ENCODE measurements at regions not wholly inside any gene's neighbourhood (a gene's known extent, or its start where the extent isn't known, plus 50 kb on each side); places are given as distances from the start of the nearest gene placed in this dataset.

DNA sequence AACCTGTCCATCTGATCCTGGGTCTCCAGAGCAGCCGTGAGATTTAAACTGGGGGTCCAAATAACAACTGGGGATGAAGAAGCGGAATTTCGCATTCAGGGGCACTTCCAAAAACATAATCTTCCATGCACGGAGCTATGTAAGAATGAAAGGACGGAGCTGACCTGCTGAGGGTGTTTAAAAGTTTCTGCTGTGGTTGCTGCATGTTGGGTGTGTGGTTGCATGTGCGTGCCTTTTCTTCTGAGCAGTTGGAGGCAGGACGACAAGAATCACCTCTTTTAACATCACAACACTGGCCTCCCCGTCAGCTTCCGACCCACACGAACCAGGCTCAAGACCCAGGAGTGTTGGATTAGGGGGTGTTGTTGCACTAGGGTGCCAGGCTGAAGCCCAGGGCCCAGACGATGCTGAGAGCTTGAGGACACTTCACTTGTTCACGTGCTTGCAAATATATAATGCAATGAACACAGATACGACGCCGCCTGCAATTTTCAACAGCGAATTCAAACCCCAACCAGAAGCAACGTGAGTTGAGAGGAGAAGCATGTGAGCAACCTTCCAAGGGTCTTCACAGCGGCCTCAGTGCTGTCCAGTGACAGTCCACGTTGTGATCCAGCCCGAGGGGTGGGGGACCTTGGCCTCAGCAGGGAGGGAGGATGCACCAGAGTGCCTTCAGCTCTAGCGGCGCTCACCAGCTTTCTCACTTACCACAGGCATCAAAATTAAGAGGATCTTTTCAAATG is 76.0 kb upstream of the SALL3 start:
- in situ Hi-C loops (cut with HindIII; ENCODE audit: low sequenced_read_pairs) = no loop called here
- no peak for TF ChIP-seq CTCF (IDR thresholded peaks at IDR 0.05; ENCODE audit: low read depth, low read length)
- DNase-seq (ENCODE audit: low read depth, low spot score) = no peak
- H3K4me3 ChIP-seq (ENCODE audit: low read depth, low read length) = no peak overlapping the region

DNA sequence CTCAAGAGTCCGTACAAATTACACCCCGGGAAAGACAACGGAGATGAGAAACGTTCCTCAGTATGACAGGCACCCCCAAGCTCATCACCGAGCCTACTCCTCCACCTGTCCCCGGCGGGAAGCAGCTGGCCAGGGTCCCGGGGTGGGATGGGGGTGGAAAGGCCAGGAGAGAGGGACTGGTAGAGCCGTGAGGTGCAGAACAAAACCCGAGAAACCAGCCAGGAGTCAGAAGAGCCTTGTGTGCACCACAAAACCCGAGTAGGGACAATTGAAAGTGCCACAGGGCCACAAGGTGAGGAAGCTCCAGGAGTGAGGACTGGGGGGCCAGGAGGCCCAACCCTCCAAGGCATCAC is 75.5 kb upstream of the SALL3 start:
- DNase-seq (ENCODE audit: low read depth, low spot score) = no peak
- TF ChIP-seq CTCF (IDR thresholded peaks at IDR 0.05; ENCODE audit: low read depth, low read length) = no peak
- in situ Hi-C loops (cut with HindIII; ENCODE audit: low sequenced_read_pairs) = no loop called here
- H3K4me3 ChIP-seq (ENCODE audit: low read depth, low read length) = no peak overlapping the region

GRCh38 chr18:78905334-78905733 is 74.3 kb upstream of the SALL3 start:
- no peak for DNase-seq (ENCODE audit: low read depth, low spot score)
- in situ Hi-C loops (cut with HindIII; ENCODE audit: low sequenced_read_pairs) = no loop called here
- TF ChIP-seq CTCF (IDR thresholded peaks at IDR 0.05; ENCODE audit: low read depth, low read length) = no peak
- H3K4me3 ChIP-seq (ENCODE audit: low read depth, low read length) = no peak overlapping the region

GRCh38 chr18:78906066-78906465 is 73.6 kb upstream of the SALL3 start:
- TF ChIP-seq CTCF (IDR thresholded peaks at IDR 0.05; ENCODE audit: low read depth, low read length) = no peak

GRCh38 chr18:78908462-78909260 is 71.0 kb upstream of the SALL3 start:
- no peak overlapping the region for H3K4me3 ChIP-seq (ENCODE audit: low read depth, low read length)
- no peak for TF ChIP-seq CTCF (IDR thresholded peaks at IDR 0.05; ENCODE audit: low read depth, low read length)
- in situ Hi-C loops (cut with HindIII; ENCODE audit: low sequenced_read_pairs) = no loop called here
- DNase-seq (ENCODE audit: low read depth, low spot score) = no peak

More at GRCh38 chr18:78906066-78906465, 73.6 kb upstream of the SALL3 start:
- in situ Hi-C loops (cut with HindIII; ENCODE audit: low sequenced_read_pairs) = no loop called here
- no peak for DNase-seq (ENCODE audit: low read depth, low spot score)
- H3K4me3 ChIP-seq (ENCODE audit: low read depth, low read length) = no peak overlapping the region

DNA sequence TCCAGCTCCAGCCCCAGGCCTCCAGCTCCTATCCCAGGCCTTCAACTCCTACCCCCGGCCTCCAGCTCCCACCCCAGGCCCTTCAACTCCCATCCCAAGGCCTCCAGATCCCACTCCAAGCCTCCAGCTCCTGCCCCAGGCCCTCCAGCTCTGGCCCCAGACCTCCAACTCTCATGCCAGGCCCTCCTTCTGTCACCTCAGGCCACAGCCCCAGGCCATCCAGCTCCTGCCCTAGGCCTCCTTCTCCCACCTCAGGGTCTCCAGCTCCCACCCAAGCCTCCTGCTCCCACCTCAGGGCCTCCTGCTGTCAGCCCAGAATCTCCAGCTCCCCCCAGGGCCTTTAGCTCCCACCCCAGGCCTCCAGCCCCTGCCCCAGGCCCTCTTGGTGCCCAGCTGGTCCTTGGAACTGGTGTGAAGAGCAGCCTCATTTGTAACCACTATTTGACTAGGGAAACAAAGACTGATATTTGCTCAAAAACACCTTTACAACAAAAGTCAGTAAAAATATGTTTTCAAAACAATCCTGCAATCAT is 67.8 kb upstream of the SALL3 start:
- no peak for TF ChIP-seq CTCF (IDR thresholded peaks at IDR 0.05; ENCODE audit: low read depth, low read length)
- in situ Hi-C loops (cut with HindIII; ENCODE audit: low sequenced_read_pairs) = no loop called here
- no peak overlapping the region for H3K4me3 ChIP-seq (ENCODE audit: low read depth, low read length)
- no peak for DNase-seq (ENCODE audit: low read depth, low spot score)

Data from astrocyte of the spinal cord (primary cell).